Astrocyte of the spinal cord (primary cell): ENCODE measurements at regions not wholly inside any gene's neighbourhood (a gene's known extent, or its start where the extent isn't known, plus 50 kb on each side); places are given as distances from the start of the nearest gene placed in this dataset.

ENCODE experiments used
- DNase-seq: peaks from one replicate; pipeline ENCODE4 v3.0.0; 2011; ENCODE audit warnings: low read depth, low spot score
- H3K4me3 ChIP-seq: 2 replicates; pipeline ENCODE4 v1.5.1; 2011; ENCODE audit warnings: low read depth, mild to moderate bottlenecking, low read length, moderate library complexity
- in situ Hi-C: cut with HindIII; loops from 2 replicates; pipeline ENCODE4 v1.10.0; 2017; ENCODE audit warnings: low sequenced_read_pairs
- TF ChIP-seq, protein P1 (sequence below): IDR thresholded peaks from 2 replicates; pipeline ENCODE4 v1.5.1; 2012; ENCODE audit warnings: low read depth, mild to moderate bottlenecking, low read length, inconsistent platforms

DNA sequence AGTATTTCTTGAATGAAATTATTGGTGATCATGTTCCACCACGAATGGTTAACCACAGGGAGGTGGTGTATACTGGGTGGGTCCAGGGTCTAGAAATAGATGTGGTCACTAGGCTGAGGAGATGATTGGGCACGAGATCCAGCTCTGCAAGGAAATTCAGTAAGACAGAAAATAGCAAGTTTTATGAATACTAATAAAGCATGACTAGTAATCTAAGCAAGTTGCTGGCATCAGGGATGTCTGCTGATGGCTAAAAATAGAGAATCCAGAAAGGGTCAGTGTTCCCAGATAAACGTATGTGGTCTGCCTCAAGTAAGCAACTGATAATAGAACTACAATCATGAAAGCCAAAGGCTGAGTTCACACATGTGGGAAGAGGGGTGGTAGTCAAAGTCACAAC lies 108.3 kb upstream of the FRMD4B start:
- H3K4me3 ChIP-seq: no peak overlapping the region
- TF ChIP-seq, protein P1, sequence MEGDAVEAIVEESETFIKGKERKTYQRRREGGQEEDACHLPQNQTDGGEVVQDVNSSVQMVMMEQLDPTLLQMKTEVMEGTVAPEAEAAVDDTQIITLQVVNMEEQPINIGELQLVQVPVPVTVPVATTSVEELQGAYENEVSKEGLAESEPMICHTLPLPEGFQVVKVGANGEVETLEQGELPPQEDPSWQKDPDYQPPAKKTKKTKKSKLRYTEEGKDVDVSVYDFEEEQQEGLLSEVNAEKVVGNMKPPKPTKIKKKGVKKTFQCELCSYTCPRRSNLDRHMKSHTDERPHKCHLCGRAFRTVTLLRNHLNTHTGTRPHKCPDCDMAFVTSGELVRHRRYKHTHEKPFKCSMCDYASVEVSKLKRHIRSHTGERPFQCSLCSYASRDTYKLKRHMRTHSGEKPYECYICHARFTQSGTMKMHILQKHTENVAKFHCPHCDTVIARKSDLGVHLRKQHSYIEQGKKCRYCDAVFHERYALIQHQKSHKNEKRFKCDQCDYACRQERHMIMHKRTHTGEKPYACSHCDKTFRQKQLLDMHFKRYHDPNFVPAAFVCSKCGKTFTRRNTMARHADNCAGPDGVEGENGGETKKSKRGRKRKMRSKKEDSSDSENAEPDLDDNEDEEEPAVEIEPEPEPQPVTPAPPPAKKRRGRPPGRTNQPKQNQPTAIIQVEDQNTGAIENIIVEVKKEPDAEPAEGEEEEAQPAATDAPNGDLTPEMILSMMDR: no peak
- DNase-seq: no peak
- in situ Hi-C loops: no loop called here

DNA sequence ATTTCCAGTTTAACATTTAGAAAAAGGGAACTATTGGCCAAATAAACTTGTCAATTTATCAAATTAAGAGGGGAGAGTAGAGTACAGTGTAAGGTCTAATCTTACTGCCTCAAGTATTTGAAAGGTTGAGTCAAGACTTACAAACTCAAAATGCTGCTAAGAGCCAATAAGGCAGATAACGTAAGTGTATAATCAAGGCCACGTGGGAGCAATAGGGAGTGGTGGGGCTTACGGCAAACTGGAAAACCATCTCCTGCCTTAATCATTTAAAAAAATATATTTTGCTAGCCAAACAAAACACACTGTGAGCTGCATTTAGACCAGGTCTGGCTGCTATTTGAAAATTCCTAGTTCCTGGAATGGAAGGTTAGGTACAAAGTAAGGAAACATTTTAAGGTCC lies 107.3 kb upstream of the FRMD4B start:
- in situ Hi-C loops: no loop called here
- H3K4me3 ChIP-seq: no peak overlapping the region
- TF ChIP-seq, protein P1: no peak
- no peak for DNase-seq

DNA sequence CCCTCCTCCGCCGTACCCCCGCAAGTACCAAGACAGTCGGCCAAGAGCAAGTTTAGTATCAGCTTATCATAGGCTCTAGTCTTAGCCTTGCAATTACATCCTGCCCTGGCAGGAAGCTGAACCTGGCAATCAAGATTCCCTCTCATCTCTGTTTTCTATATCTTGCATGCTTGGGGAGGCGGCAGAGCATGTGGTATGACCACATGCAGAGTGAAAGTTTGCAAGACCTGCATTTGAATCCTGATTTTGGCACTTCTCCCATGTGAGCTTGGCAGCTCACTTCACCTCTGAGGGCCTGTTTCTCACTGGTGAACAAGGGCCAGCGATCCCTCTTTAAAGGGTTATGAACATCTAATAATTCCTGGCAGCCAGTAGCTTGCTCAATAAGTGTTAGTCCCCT lies 106.1 kb upstream of the FRMD4B start:
- TF ChIP-seq, protein P1: no peak
- DNase-seq: no peak
- in situ Hi-C loops: no loop called here
- no peak overlapping the region for H3K4me3 ChIP-seq

DNA sequence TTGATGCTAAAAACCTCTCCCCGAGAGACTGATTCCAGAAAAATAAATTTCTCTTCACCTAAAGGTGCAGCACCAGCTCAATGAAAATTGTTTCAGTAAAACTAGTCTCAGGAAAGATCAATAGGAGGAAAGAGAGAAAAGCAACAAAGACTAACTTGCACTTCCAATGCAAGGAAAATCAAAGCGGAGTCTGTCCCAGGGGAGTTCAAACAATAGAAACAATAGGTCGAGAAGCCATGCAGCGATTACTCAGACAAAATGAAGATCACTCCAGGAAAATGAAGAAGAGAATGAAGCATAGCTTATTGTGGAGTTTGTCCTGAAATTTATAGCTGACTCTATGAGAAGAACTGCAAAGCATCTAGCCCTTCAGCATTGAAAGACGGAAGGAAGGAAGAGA lies 105.1 kb upstream of the FRMD4B start:
- in situ Hi-C loops: no loop called here
- TF ChIP-seq, protein P1: no peak
- H3K4me3 ChIP-seq: no peak overlapping the region
- no peak for DNase-seq

DNA sequence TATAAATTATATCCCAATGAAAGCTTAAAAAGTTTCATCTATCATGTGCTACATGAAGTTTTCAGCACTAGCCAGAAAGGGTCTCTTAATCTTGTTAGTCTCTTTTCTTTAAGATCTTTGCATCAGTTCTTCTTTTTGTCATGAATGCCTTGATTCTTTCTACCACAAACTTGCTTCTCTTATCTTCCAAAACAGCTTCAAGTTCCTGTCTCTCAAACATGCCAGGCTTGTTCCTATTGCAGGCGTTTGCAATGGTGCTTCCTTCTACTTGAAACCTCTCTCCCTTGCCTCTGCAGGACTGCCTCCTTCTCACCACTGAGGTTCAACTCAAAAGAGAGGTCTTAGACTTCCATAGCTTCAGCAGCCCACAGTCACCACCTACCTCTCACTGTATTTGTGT lies 104.3 kb upstream of the FRMD4B start:
- H3K4me3 ChIP-seq: no peak overlapping the region
- DNase-seq: no peak
- in situ Hi-C loops: no loop called here
- TF ChIP-seq, protein P1: no peak

DNA sequence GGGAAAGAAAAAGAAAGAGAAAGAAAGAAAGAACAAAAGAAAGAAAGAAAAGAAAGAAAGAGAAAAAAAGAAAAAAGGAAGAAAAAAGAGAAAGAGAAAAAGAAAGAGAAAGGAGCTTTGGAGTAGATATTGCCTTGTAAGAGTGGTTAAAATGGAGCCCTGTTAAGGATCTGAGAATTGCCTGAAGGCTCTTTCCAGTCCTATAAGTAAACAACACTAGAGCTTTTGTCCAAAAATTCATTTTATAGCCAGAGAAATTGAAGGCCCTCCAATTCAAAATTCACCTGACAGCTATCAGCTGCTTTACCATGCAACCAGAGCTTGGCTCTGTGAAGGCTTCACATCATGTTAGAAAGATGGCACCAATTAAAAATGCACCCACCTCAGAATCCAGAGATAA lies 102.1 kb upstream of the FRMD4B start:
- no peak for DNase-seq
- no peak overlapping the region for H3K4me3 ChIP-seq
- in situ Hi-C loops: no loop called here
- TF ChIP-seq, protein P1: no peak

DNA sequence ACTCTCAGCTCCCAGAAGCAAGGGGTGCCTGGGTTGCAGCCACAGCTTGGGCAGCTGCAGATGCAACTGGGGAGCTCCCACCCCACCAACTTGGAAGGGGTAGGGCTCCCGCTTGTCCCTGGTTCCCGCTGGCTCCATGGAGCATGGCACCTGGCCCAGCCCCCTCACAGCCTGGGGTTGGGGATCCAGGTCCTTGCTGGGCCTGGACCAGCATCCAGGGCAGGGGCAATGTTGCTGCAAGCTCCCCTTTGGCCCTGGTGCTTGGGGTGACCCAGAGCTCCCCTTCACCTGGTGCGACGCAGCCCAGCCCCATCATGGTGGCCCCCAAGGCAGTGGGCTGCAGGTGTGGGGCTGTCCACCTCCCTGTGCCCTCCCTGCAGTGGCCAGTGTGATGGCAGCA lies 99.6 kb upstream of the FRMD4B start:
- in situ Hi-C loops: no loop called here
- TF ChIP-seq, protein P1: no peak
- no peak overlapping the region for H3K4me3 ChIP-seq
- DNase-seq: no peak
